HEK293 (cell line): ENCODE measurements at regions not wholly inside any gene's neighbourhood (a gene's known extent, or its start where the extent isn't known, plus 50 kb on each side); places are given as distances from the start of the nearest gene placed in this dataset.

Experiments used
- CTCF ChIA-PET: fragments of 350-600 bp; formaldehyde crosslinking; extraction: SDS; loops from one replicate; lab custom pipeline; 2021; ENCODE audit warnings: antibody characterized with exemption; lab: Yijun Ruan, JAX
- POLR2A ChIA-PET: fragments of 300-600 bp; formaldehyde crosslinking; extraction: SDS; loops from one replicate; lab custom pipeline; 2020; ENCODE audit warnings: antibody characterized with exemption, inconsistent platforms; lab: Yijun Ruan, JAX
- H3K27ac ChIP-seq: fragments of 200-500 bp; sonication (Bioruptor generic); 2 replicates; pipeline ENCODE4 v1.5.1; 2014; ENCODE audit warnings: low read depth, low read length, control low read depth, inconsistent platforms; ENCODE audit errors: extremely low read depth
- H3K36me3 ChIP-seq, 2 experiments: fragments of 200-500 bp in 1 of 2; sonication (Bioruptor generic) in 1 of 2; 1 replicate in 1 of 2; 2 replicates in 1 of 2; pipeline ENCODE4 v1.5.1; 2014 to 2017; ENCODE audit warnings: inconsistent platforms in 2 of 2, low read length in 2 of 2; ENCODE audit not compliant: control insufficient read depth in 2 of 2, insufficient read depth in 1 of 2
- H3K4me1 ChIP-seq: fragments of 200-500 bp; sonication (Bioruptor generic); 2 replicates; pipeline ENCODE4 v1.5.1; 2014; ENCODE audit warnings: mild to moderate bottlenecking, low read length, inconsistent platforms; ENCODE audit not compliant: control insufficient read depth, insufficient read depth
- H3K4me3 ChIP-seq: 2 replicates; pipeline ENCODE4 v1.5.1; 2011; ENCODE audit warnings: low read depth, mild to moderate bottlenecking, control low read depth, low read length, moderate library complexity
- H3K9me3 ChIP-seq: fragments of 200-500 bp; sonication (Bioruptor generic); 2 replicates; pipeline ENCODE4 v1.5.1; 2014; ENCODE audit warnings: low read depth, low read length, inconsistent platforms; ENCODE audit not compliant: control insufficient read depth, insufficient read depth
- BCL11B ChIP-seq: fragments of 450-650 bp; formaldehyde crosslinking; IDR thresholded peaks from 2 replicates; pipeline ENCODE4 v1.5.1; 2016; ENCODE audit warnings: low read depth, missing biosample characterization, missing genetic modification characterization
- HOXD13 ChIP-seq: sonication (generic); formaldehyde crosslinking; IDR thresholded peaks from 2 replicates; pipeline ENCODE4 v1.8.0; 2022; ENCODE audit warnings: missing genetic modification reagents, borderline replicate concordance
- OSR2 ChIP-seq: fragments of 450-650 bp; formaldehyde crosslinking; IDR thresholded peaks from 2 replicates; pipeline ENCODE4 v1.5.1; 2016; ENCODE audit warnings: missing biosample characterization, missing genetic modification characterization
- RBAK ChIP-seq: fragments of 450-650 bp; formaldehyde crosslinking; IDR thresholded peaks from 2 replicates; pipeline ENCODE4 v1.5.1; 2016; ENCODE audit warnings: missing biosample characterization, missing genetic modification characterization
- YY1 ChIP-seq: fragments of 450-650 bp; formaldehyde crosslinking; IDR thresholded peaks from 2 replicates; pipeline ENCODE4 v1.5.1; 2018; ENCODE audit warnings: missing biosample characterization, missing genetic modification characterization
- ZFP69B ChIP-seq: fragments of 450-650 bp; formaldehyde crosslinking; IDR thresholded peaks from 2 replicates; pipeline ENCODE4 v1.5.1; 2016; ENCODE audit warnings: missing biosample characterization, missing genetic modification characterization
- ZNF140 ChIP-seq: fragments of 450-650 bp; formaldehyde crosslinking; IDR thresholded peaks from 2 replicates; pipeline ENCODE4 v1.5.1; 2016; ENCODE audit warnings: missing biosample characterization, missing genetic modification characterization
- ZNF157 ChIP-seq: fragments of 450-650 bp; formaldehyde crosslinking; IDR thresholded peaks from 2 replicates; pipeline ENCODE4 v1.5.1; 2016; ENCODE audit warnings: missing biosample characterization, missing genetic modification characterization
- ZNF211 ChIP-seq: fragments of 450-650 bp; formaldehyde crosslinking; IDR thresholded peaks from 2 replicates; pipeline ENCODE4 v1.5.1; 2016; ENCODE audit warnings: low read depth, missing biosample characterization, missing genetic modification characterization
- ZNF248 ChIP-seq: fragments of 450-650 bp; formaldehyde crosslinking; IDR thresholded peaks from 2 replicates; pipeline ENCODE4 v1.5.1; 2017; ENCODE audit warnings: missing biosample characterization, missing genetic modification characterization
- ZNF341 ChIP-seq: fragments of 450-650 bp; formaldehyde crosslinking; IDR thresholded peaks from 2 replicates; pipeline ENCODE4; 2016; ENCODE audit warnings: low read depth, missing biosample characterization, missing genetic modification characterization
- ZNF37A ChIP-seq: fragments of 450-650 bp; IDR thresholded peaks from 2 replicates; pipeline ENCODE4 v1.5.1; 2018; ENCODE audit warnings: missing biosample characterization, missing genetic modification characterization
- ZNF423 ChIP-seq: fragments of 450-650 bp; formaldehyde crosslinking; IDR thresholded peaks from 2 replicates; pipeline ENCODE4 v1.5.1; 2016; ENCODE audit warnings: missing biosample characterization, missing genetic modification characterization
- ZNF514 ChIP-seq: fragments of 450-650 bp; formaldehyde crosslinking; IDR thresholded peaks from 2 replicates; pipeline ENCODE4 v1.5.1; 2016; ENCODE audit warnings: missing biosample characterization, missing genetic modification characterization
- ZNF777 ChIP-seq: fragments of 450-650 bp; formaldehyde crosslinking; IDR thresholded peaks from 2 replicates; pipeline ENCODE4 v1.5.1; 2017; ENCODE audit warnings: missing biosample characterization, missing genetic modification characterization, borderline replicate concordance
- ZNF791 ChIP-seq: fragments of 450-650 bp; formaldehyde crosslinking; IDR thresholded peaks from 2 replicates; pipeline ENCODE4 v1.5.1; 2016; ENCODE audit warnings: missing biosample characterization, missing genetic modification characterization
- TF ChIP-seq, protein P1 (sequence below): fragments of 450-650 bp; formaldehyde crosslinking; IDR thresholded peaks from 2 replicates; pipeline ENCODE4 v1.5.1; 2016; ENCODE audit warnings: missing biosample characterization, missing genetic modification characterization, borderline replicate concordance
- TF ChIP-seq, protein P2 (sequence below): fragments of 450-650 bp; formaldehyde crosslinking; IDR thresholded peaks from 2 replicates; pipeline ENCODE4 v1.5.1; 2016; ENCODE audit warnings: missing biosample characterization, missing genetic modification characterization, low read depth
- TF ChIP-seq, protein P3 (sequence below): fragments of 450-650 bp; IDR thresholded peaks from 2 replicates; pipeline ENCODE4 v1.5.1; 2018; ENCODE audit warnings: missing biosample characterization, mild to moderate bottlenecking, missing genetic modification characterization
- TF ChIP-seq, protein P4 (sequence below): IDR thresholded peaks from 2 replicates; pipeline ENCODE4 v1.6.1; 2011; ENCODE audit warnings: mild to moderate bottlenecking, low read depth, low read length, borderline replicate concordance

DNA sequence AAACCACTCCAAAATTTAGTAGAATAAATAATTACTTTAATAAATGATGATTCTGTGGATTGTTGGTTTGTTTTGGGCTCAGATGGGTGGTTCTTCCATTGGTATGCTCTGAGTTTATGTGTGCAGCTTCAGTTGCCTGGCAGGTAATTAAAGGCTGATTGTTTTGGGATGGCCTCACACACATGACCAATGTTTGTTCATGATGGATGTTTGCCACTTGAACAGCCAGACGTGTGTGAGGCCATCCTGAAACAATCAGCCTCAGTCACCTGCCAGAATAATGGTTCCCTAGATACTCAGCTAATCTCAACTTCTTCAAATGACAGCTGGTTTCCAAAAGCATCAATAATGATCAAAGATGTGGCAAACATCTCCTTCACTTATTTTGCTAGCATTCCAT lies 352.5 kb upstream of the GULP1 start:
- H3K9me3 ChIP-seq = no peaks in the 10 kb centered on the region
- TF ChIP-seq ZNF140 (no peak), ZNF211 (tag by site-specific recombination) (no peak), ZNF791 (tag by site-specific recombination) (no peak), BCL11B (no peak), ZNF341 (tag by site-specific recombination) (no peak), ZNF37A (tag by site-specific recombination) (no peak), ZNF423 (tag by site-specific recombination) (no peak), ZNF777 (tag by site-specific recombination) (no peak), ZNF248 (no peak), HOXD13 (CRISPR knock-in tag) (no peak), ZNF514 (tag by site-specific recombination) (no peak), RBAK (tag by site-specific recombination) (no peak), OSR2 (tag by site-specific recombination) (no peak), YY1 (tag by site-specific recombination) (no peak), ZFP69B (tag by site-specific recombination) (no peak), ZNF157 (tag by site-specific recombination) (no peak)
- TF ChIP-seq, protein P1, sequence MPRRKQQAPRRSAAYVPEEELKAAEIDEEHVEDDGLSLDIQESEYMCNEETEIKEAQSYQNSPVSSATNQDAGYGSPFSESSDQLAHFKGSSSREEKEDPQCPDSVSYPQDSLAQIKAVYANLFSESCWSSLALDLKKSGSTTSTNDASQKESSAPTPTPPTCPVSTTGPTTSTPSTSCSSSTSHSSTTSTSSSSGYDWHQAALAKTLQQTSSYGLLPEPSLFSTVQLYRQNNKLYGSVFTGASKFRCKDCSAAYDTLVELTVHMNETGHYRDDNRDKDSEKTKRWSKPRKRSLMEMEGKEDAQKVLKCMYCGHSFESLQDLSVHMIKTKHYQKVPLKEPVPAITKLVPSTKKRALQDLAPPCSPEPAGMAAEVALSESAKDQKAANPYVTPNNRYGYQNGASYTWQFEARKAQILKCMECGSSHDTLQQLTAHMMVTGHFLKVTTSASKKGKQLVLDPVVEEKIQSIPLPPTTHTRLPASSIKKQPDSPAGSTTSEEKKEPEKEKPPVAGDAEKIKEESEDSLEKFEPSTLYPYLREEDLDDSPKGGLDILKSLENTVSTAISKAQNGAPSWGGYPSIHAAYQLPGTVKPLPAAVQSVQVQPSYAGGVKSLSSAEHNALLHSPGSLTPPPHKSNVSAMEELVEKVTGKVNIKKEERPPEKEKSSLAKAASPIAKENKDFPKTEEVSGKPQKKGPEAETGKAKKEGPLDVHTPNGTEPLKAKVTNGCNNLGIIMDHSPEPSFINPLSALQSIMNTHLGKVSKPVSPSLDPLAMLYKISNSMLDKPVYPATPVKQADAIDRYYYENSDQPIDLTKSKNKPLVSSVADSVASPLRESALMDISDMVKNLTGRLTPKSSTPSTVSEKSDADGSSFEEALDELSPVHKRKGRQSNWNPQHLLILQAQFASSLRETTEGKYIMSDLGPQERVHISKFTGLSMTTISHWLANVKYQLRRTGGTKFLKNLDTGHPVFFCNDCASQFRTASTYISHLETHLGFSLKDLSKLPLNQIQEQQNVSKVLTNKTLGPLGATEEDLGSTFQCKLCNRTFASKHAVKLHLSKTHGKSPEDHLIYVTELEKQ = no peak
- TF ChIP-seq, protein P2, sequence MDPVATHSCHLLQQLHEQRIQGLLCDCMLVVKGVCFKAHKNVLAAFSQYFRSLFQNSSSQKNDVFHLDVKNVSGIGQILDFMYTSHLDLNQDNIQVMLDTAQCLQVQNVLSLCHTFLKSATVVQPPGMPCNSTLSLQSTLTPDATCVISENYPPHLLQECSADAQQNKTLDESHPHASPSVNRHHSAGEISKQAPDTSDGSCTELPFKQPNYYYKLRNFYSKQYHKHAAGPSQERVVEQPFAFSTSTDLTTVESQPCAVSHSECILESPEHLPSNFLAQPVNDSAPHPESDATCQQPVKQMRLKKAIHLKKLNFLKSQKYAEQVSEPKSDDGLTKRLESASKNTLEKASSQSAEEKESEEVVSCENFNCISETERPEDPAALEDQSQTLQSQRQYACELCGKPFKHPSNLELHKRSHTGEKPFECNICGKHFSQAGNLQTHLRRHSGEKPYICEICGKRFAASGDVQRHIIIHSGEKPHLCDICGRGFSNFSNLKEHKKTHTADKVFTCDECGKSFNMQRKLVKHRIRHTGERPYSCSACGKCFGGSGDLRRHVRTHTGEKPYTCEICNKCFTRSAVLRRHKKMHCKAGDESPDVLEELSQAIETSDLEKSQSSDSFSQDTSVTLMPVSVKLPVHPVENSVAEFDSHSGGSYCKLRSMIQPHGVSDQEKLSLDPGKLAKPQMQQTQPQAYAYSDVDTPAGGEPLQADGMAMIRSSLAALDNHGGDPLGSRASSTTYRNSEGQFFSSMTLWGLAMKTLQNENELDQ (tag by site-specific recombination) = no peak
- TF ChIP-seq, protein P3, sequence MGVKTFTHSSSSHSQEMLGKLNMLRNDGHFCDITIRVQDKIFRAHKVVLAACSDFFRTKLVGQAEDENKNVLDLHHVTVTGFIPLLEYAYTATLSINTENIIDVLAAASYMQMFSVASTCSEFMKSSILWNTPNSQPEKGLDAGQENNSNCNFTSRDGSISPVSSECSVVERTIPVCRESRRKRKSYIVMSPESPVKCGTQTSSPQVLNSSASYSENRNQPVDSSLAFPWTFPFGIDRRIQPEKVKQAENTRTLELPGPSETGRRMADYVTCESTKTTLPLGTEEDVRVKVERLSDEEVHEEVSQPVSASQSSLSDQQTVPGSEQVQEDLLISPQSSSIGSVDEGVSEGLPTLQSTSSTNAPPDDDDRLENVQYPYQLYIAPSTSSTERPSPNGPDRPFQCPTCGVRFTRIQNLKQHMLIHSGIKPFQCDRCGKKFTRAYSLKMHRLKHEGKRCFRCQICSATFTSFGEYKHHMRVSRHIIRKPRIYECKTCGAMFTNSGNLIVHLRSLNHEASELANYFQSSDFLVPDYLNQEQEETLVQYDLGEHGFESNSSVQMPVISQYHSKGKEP = no peak
- TF ChIP-seq, protein P4, sequence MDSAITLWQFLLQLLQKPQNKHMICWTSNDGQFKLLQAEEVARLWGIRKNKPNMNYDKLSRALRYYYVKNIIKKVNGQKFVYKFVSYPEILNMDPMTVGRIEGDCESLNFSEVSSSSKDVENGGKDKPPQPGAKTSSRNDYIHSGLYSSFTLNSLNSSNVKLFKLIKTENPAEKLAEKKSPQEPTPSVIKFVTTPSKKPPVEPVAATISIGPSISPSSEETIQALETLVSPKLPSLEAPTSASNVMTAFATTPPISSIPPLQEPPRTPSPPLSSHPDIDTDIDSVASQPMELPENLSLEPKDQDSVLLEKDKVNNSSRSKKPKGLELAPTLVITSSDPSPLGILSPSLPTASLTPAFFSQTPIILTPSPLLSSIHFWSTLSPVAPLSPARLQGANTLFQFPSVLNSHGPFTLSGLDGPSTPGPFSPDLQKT = no peak
- POLR2A ChIA-PET = no interaction called here
- H3K4me3 ChIP-seq = no peak overlapping the region
- CTCF ChIA-PET = no interaction called here
- H3K27ac ChIP-seq = no peak overlapping the region
- no peaks in the 10 kb centered on the region for H3K4me1 ChIP-seq
- H3K36me3 ChIP-seq = no peaks in the 10 kb centered on the region
